GM23338 (cell line): ENCODE measurements at regions not wholly inside any gene's neighbourhood (a gene's known extent, or its start where the extent isn't known, plus 50 kb on each side); places are given as distances from the start of the nearest gene placed in this dataset.

Source experiments
- ATAC-seq: fragments of 200-7000 bp; cut with Tn5 transposase; 3 replicates; pipeline ENCODE4 v1.9.1; 2020
- DNase-seq: peaks from one replicate; pipeline ENCODE4 v3.0.0-alpha.2; 2015; ENCODE audit warnings: low spot score
- H2AFZ ChIP-seq: fragments of 200-600 bp; sonication (generic); 2 replicates; pipeline ENCODE4 v1.8.0; 2016; ENCODE audit warnings: antibody characterized with exemption, mild to moderate bottlenecking, moderate library complexity
- H3F3A ChIP-seq: fragments of 200-600 bp; sonication (generic); replicated peaks from 2 replicates; pipeline ENCODE4 v1.8.0; 2017; ENCODE audit warnings: antibody characterized with exemption, mixed run types, low read depth
- H3K27ac ChIP-seq: fragments of 200-600 bp; sonication (generic); 2 replicates; pipeline ENCODE4 v1.6.1; 2016; ENCODE audit warnings: low read depth
- H3K27me3 ChIP-seq: fragments of 200-600 bp; sonication (generic); 2 replicates; pipeline ENCODE4 v1.8.0; 2016; ENCODE audit warnings: mild to moderate bottlenecking, mixed run types, moderate library complexity; ENCODE audit not compliant: insufficient read depth
- H3K36me3 ChIP-seq: fragments of 200-600 bp; sonication (generic); 2 replicates; pipeline ENCODE4 v1.8.0; 2016; ENCODE audit warnings: mild to moderate bottlenecking; ENCODE audit not compliant: insufficient read depth
- H3K4me1 ChIP-seq: fragments of 200-600 bp; sonication (generic); 2 replicates; pipeline ENCODE4 v1.8.0; 2016; ENCODE audit warnings: mild to moderate bottlenecking, moderate library complexity; ENCODE audit not compliant: insufficient read depth
- H3K4me2 ChIP-seq: fragments of 200-600 bp; sonication (generic); 2 replicates; pipeline ENCODE4 v1.7.1; 2017; ENCODE audit warnings: mixed run types
- H3K4me3 ChIP-seq: fragments of 200-600 bp; sonication (generic); 2 replicates; pipeline ENCODE4 v1.6.1; 2016; ENCODE audit warnings: mixed run types
- H3K79me2 ChIP-seq: fragments of 200-600 bp; sonication (generic); replicated peaks from 2 replicates; pipeline ENCODE4 v1.8.0; 2017; ENCODE audit warnings: mild to moderate bottlenecking; ENCODE audit not compliant: insufficient read depth
- H3K9me2 ChIP-seq: fragments of 200-600 bp; sonication (generic); 2 replicates; pipeline ENCODE4 v1.8.0; 2017; ENCODE audit not compliant: insufficient read depth
- H4K20me1 ChIP-seq: fragments of 200-600 bp; sonication (generic); replicated peaks from 2 replicates; pipeline ENCODE4 v1.8.0; 2017; ENCODE audit warnings: mild to moderate bottlenecking; ENCODE audit not compliant: insufficient read depth
- H3K27ac Mint-ChIP-seq: 2 replicates; pipeline ENCODE4 v1.8.0; 2020; ENCODE audit warnings: inconsistent platforms, mild to moderate bottlenecking, moderate library complexity, mixed read lengths
- H3K27me3 Mint-ChIP-seq: 3 replicates; pipeline ENCODE4 v1.8.0; 2022; ENCODE audit warnings: low read depth, mild to moderate bottlenecking, moderate library complexity, mixed read lengths, inconsistent platforms; ENCODE audit not compliant: insufficient read depth, poor library complexity
- H3K36me3 Mint-ChIP-seq: 3 replicates; pipeline ENCODE4 v1.8.0; 2021; ENCODE audit warnings: low read depth, mild to moderate bottlenecking, inconsistent platforms, moderate library complexity, mixed read lengths
- H3K4me1 Mint-ChIP-seq: 3 replicates; pipeline ENCODE4 v1.8.0; 2020; ENCODE audit warnings: mild to moderate bottlenecking, inconsistent platforms, mixed read lengths
- H3K4me3 Mint-ChIP-seq: 3 replicates; pipeline ENCODE4 v1.8.0; 2021; ENCODE audit warnings: moderate library complexity, mild to moderate bottlenecking, inconsistent platforms, mixed read lengths
- H3K9me3 Mint-ChIP-seq: 3 replicates; pipeline ENCODE4 v1.8.0; 2020; ENCODE audit warnings: moderate library complexity, mild to moderate bottlenecking, inconsistent platforms, mixed read lengths
- CREB1 ChIP-seq: fragments of 250-450 bp; sonication (Bioruptor Pico); IDR thresholded peaks from 2 replicates; pipeline ENCODE4 v1.5.0; 2020; ENCODE audit warnings: low read depth, mild to moderate bottlenecking, moderate library complexity
- ETS1 ChIP-seq: IDR thresholded peaks from 2 replicates; pipeline ENCODE4 v1.6.1; 2016; ENCODE audit warnings: antibody characterized with exemption
- EZH2 ChIP-seq: fragments of 200-600 bp; sonication (generic); IDR thresholded peaks from one replicate; pipeline ENCODE4 v1.8.0; 2017; ENCODE audit warnings: antibody characterized with exemption, mild to moderate bottlenecking, low read depth; ENCODE audit not compliant: unreplicated experiment
- EZH2phosphoT487 ChIP-seq: fragments of 200-600 bp; sonication (generic); IDR thresholded peaks from one replicate; pipeline ENCODE4 v1.8.1; 2018; ENCODE audit warnings: antibody characterized with exemption; ENCODE audit not compliant: unreplicated experiment
- JUNB ChIP-seq: IDR thresholded peaks from one replicate; pipeline ENCODE4 v1.6.1; 2016; ENCODE audit warnings: antibody characterized with exemption; ENCODE audit not compliant: unreplicated experiment
- NANOG ChIP-seq: IDR thresholded peaks from 2 replicates; pipeline ENCODE4 v1.6.1; 2016; ENCODE audit warnings: antibody characterized with exemption, borderline replicate concordance
- POLR2AphosphoS5 ChIP-seq: IDR thresholded peaks from 2 replicates; pipeline ENCODE4 v1.6.1; 2016; ENCODE audit warnings: antibody characterized with exemption, low read depth
- STAT1 ChIP-seq: IDR thresholded peaks from one replicate; pipeline ENCODE4 v1.6.1; 2016; ENCODE audit warnings: antibody characterized with exemption; ENCODE audit not compliant: unreplicated experiment
- ZNF114 ChIP-seq: fragments of 250-450 bp; sonication (Bioruptor Pico); IDR thresholded peaks from 2 replicates; pipeline ENCODE4 v1.5.0; 2020; ENCODE audit warnings: mild to moderate bottlenecking, moderate library complexity
- ZNF331 ChIP-seq: fragments of 250-450 bp; sonication (Bioruptor Pico); IDR thresholded peaks from 2 replicates; pipeline ENCODE4 v1.5.0; 2020; ENCODE audit warnings: low read depth, mild to moderate bottlenecking, moderate library complexity
- ZNF462 ChIP-seq: fragments of 250-450 bp; sonication (Bioruptor Pico); IDR thresholded peaks from 2 replicates; pipeline ENCODE4 v1.5.0; 2020; ENCODE audit warnings: mild to moderate bottlenecking, moderate library complexity
- TF ChIP-seq, protein P1 (sequence below), 2 experiments: fragments of 200-600 bp in 1 of 2; sonication (generic) in 1 of 2; conservative IDR thresholded peaks; 2 replicates each; pipeline versions ENCODE4 v1.5.1 to v1.6.1; 2016 to 2017; ENCODE audit warnings: antibody characterized with exemption in 2 of 2, low read depth in 2 of 2, mild to moderate bottlenecking in 2 of 2, moderate library complexity in 1 of 2
- TF ChIP-seq, protein P2 (sequence below): IDR thresholded peaks from one replicate; pipeline ENCODE4 v1.6.1; 2018; ENCODE audit warnings: antibody characterized with exemption; ENCODE audit not compliant: unreplicated experiment

DNA sequence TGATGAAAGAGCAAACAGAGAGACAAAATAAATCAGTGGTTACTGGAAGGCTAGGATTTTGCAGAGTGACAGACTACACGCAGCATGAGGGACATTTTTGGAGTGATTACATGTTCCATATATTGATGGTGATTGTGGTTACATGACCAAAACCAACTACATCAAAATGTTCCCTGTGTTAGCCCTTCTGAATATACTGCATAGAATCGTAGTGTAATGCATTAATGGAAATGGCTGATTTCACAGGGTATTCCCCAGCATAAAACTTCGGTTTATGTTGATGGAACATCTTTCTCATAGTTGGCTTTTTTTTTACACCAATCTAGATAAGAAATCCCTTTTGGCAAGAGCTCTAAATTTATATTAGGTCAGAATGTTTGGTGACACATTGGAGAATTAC, 191.3 kb upstream of the CMC1 start:
- Histone ChIP-seq H2AFZ (no peak overlapping the region), H3K4me2 (no peak overlapping the region), H3K9me2 (no peaks in the 10 kb centered on the region), H3K79me2 (peaks cover 25% of the 10 kb centered on the region), H3K27ac (no peak overlapping the region), H3F3A (no peaks in the 10 kb centered on the region), H3K4me3 (no peak overlapping the region), H3K27me3 (no peaks in the 10 kb centered on the region), H3K4me1 (peaks cover 30% of the 10 kb centered on the region; the same call in 1 of the 2 replicates), H3K36me3 (no peaks in the 10 kb centered on the region), H4K20me1 (no peaks in the 10 kb centered on the region)
- Mint-ChIP-seq H3K4me1 (peaks cover 13% of the 10 kb centered on the region; the same call in 2 of the 3 replicates), H3K27ac (no peak overlapping the region), H3K9me3 (no peaks in the 10 kb centered on the region), H3K4me3 (no peak overlapping the region), H3K36me3 (no peaks in the 10 kb centered on the region), H3K27me3 (no peaks in the 10 kb centered on the region)
- ATAC-seq, result no peak
- TF ChIP-seq, protein P1, sequence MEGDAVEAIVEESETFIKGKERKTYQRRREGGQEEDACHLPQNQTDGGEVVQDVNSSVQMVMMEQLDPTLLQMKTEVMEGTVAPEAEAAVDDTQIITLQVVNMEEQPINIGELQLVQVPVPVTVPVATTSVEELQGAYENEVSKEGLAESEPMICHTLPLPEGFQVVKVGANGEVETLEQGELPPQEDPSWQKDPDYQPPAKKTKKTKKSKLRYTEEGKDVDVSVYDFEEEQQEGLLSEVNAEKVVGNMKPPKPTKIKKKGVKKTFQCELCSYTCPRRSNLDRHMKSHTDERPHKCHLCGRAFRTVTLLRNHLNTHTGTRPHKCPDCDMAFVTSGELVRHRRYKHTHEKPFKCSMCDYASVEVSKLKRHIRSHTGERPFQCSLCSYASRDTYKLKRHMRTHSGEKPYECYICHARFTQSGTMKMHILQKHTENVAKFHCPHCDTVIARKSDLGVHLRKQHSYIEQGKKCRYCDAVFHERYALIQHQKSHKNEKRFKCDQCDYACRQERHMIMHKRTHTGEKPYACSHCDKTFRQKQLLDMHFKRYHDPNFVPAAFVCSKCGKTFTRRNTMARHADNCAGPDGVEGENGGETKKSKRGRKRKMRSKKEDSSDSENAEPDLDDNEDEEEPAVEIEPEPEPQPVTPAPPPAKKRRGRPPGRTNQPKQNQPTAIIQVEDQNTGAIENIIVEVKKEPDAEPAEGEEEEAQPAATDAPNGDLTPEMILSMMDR (conservative IDR thresholded peaks at IDR 0.05; ENCODE audit: low read depth in 2 of 2), result no peak
- no peak for TF ChIP-seq JUNB
- TF ChIP-seq STAT1, result no peak
- TF ChIP-seq EZH2phosphoT487, result no peak
- no peak for TF ChIP-seq EZH2
- TF ChIP-seq, protein P2, sequence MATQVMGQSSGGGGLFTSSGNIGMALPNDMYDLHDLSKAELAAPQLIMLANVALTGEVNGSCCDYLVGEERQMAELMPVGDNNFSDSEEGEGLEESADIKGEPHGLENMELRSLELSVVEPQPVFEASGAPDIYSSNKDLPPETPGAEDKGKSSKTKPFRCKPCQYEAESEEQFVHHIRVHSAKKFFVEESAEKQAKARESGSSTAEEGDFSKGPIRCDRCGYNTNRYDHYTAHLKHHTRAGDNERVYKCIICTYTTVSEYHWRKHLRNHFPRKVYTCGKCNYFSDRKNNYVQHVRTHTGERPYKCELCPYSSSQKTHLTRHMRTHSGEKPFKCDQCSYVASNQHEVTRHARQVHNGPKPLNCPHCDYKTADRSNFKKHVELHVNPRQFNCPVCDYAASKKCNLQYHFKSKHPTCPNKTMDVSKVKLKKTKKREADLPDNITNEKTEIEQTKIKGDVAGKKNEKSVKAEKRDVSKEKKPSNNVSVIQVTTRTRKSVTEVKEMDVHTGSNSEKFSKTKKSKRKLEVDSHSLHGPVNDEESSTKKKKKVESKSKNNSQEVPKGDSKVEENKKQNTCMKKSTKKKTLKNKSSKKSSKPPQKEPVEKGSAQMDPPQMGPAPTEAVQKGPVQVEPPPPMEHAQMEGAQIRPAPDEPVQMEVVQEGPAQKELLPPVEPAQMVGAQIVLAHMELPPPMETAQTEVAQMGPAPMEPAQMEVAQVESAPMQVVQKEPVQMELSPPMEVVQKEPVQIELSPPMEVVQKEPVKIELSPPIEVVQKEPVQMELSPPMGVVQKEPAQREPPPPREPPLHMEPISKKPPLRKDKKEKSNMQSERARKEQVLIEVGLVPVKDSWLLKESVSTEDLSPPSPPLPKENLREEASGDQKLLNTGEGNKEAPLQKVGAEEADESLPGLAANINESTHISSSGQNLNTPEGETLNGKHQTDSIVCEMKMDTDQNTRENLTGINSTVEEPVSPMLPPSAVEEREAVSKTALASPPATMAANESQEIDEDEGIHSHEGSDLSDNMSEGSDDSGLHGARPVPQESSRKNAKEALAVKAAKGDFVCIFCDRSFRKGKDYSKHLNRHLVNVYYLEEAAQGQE, result no peak
- TF ChIP-seq ZNF331 (CRISPR knock-in tag), result no peak
- no peak for TF ChIP-seq ZNF462
- no peak for TF ChIP-seq NANOG
- TF ChIP-seq ETS1, result no peak
- TF ChIP-seq CREB1 (CRISPR knock-in tag), result no peak
- no peak for TF ChIP-seq ZNF114
- no peak for TF ChIP-seq POLR2AphosphoS5
- DNase-seq, result no peak
